ENCODE measurements at regions not wholly inside any gene's neighbourhood (a gene's known extent, or its start where the extent isn't known, plus 50 kb on each side); places are given as distances from the start of the nearest gene placed in this dataset.

- Histone ChIP-seq H3K4me3 (ENCODE audit: low read depth, low read length) (no peak overlapping the region), H3K27ac (ENCODE audit: extremely low read depth, low read depth, low read length) (no peak overlapping the region), H3K4me1 (ENCODE audit: control insufficient read depth, insufficient read depth, low read length) (no peaks in the 10 kb centered on the region), H3K36me3 (ENCODE audit: control insufficient read depth in 2 of 2, insufficient read depth in 1 of 2, low read length in 2 of 2) (no peaks in the 10 kb centered on the region), H3K9me3 (ENCODE audit: control insufficient read depth, insufficient read depth, low read depth, low read length) (no peaks in the 10 kb centered on the region)
- TF ChIP-seq ZBTB8A (tag by site-specific recombination; IDR thresholded peaks at IDR 0.05) (no peak), KLF16 (tag by site-specific recombination; IDR thresholded peaks at IDR 0.05) (no peak), ZNF157 (tag by site-specific recombination; IDR thresholded peaks at IDR 0.05) (no peak), ZNF202 (tag by site-specific recombination; IDR thresholded peaks at IDR 0.05; ENCODE audit: borderline replicate concordance) (no peak), ZNF16 (tag by site-specific recombination; IDR thresholded peaks at IDR 0.05; ENCODE audit: low read depth) (no peak), ZNF48 (tag by site-specific recombination; IDR thresholded peaks at IDR 0.05) (no peak), ZNF510 (tag by site-specific recombination; IDR thresholded peaks at IDR 0.05; ENCODE audit: insufficient replicate concordance) (no peak), ZNF654 (tag by site-specific recombination; IDR thresholded peaks at IDR 0.05; ENCODE audit: low read depth) (no peak), ZNF138 (tag by site-specific recombination; IDR thresholded peaks at IDR 0.05; ENCODE audit: borderline replicate concordance) (no peak), ZNF302 (tag by site-specific recombination; IDR thresholded peaks at IDR 0.05; ENCODE audit: low read depth) (no peak), ZNF513 (tag by site-specific recombination; IDR thresholded peaks at IDR 0.05) (no peak), ZNF146 (tag by site-specific recombination; IDR thresholded peaks at IDR 0.05) (no peak), ZNF521 (tag by site-specific recombination; IDR thresholded peaks at IDR 0.05) (no peak), ZNF248 (tag by site-specific recombination; IDR thresholded peaks at IDR 0.05) (no peak), ZBTB48 (tag by site-specific recombination; IDR thresholded peaks at IDR 0.05) (no peak), ZFP3 (tag by site-specific recombination; IDR thresholded peaks at IDR 0.05; ENCODE audit: low read depth) (no peak), HOXC10 (CRISPR knock-in tag; IDR thresholded peaks at IDR 0.05) (no peak), ZNF211 (tag by site-specific recombination; IDR thresholded peaks at IDR 0.05; ENCODE audit: low read depth) (no peak)
- TF ChIP-seq, protein P1, sequence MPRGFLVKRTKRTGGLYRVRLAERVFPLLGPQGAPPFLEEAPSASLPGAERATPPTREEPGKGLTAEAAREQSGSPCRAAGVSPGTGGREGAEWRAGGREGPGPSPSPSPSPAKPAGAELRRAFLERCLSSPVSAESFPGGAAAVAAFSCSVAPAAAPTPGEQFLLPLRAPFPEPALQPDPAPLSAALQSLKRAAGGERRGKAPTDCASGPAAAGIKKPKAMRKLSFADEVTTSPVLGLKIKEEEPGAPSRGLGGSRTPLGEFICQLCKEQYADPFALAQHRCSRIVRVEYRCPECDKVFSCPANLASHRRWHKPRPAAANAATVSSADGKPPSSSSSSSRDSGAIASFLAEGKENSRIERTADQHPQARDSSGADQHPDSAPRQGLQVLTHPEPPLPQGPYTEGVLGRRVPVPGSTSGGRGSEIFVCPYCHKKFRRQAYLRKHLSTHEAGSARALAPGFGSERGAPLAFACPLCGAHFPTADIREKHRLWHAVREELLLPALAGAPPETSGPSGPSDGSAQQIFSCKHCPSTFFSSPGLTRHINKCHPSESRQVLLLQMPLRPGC (tag by site-specific recombination; IDR thresholded peaks at IDR 0.05) = no peak
- CTCF ChIA-PET = interaction anchor here (0.6 kb wide), 1 partner anchor 69 kb away, joined by 3 read pairs; no protein-coding TSS in a partner anchor
- POLR2A ChIA-PET = no interaction called here
Measured at GRCh38 chr2:176494949-176495353, 225.7 kb downstream of the MTX2 start.

DNA sequence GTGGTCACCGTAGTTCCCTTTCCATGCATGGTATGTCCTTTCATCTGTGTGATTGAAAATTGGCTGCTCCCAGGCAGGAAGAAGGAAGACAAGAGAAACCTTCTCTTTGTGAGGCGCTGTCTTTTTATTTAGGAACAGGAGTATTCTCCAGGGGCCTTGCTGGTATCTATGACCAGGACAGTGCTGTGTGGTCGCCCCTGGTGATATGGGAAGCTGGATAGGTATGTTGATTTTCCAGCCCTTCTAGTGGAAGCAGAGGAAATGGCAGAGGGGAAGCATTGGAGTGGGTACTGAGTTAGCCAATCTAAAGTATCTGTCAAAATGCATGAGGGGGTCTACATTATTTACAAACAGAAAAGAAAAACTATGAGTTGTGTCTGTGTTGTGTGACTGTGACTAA, 226.6 kb downstream of the MTX2 start:
- no peak overlapping the region for H3K27ac ChIP-seq (ENCODE audit: extremely low read depth, low read depth, low read length)

More for the DNA sequence above, 226.6 kb downstream of the MTX2 start:
- H3K9me3 ChIP-seq (ENCODE audit: control insufficient read depth, insufficient read depth, low read depth, low read length) = no peaks in the 10 kb centered on the region
- ChIA-PET CTCF (interaction anchor here (1.1 kb wide), 1 partner anchor 28 kb away, joined by 3 read pairs; no protein-coding TSS in a partner anchor), POLR2A (no interaction called here)
- TF ChIP-seq ZNF785 (tag by site-specific recombination; IDR thresholded peaks at IDR 0.05) = no peak
- no peak for TF ChIP-seq ZNF692 (tag by site-specific recombination; IDR thresholded peaks at IDR 0.05)
- no peak for TF ChIP-seq ZEB2 (tag by site-specific recombination; IDR thresholded peaks at IDR 0.05)
- TF ChIP-seq, protein P2, sequence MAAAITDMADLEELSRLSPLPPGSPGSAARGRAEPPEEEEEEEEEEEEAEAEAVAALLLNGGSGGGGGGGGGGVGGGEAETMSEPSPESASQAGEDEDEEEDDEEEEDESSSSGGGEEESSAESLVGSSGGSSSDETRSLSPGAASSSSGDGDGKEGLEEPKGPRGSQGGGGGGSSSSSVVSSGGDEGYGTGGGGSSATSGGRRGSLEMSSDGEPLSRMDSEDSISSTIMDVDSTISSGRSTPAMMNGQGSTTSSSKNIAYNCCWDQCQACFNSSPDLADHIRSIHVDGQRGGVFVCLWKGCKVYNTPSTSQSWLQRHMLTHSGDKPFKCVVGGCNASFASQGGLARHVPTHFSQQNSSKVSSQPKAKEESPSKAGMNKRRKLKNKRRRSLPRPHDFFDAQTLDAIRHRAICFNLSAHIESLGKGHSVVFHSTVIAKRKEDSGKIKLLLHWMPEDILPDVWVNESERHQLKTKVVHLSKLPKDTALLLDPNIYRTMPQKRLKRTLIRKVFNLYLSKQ (tag by site-specific recombination; IDR thresholded peaks at IDR 0.05; ENCODE audit: borderline replicate concordance) = no peak
- TF ChIP-seq ZNF140 (tag by site-specific recombination; IDR thresholded peaks at IDR 0.05) = no peak
- no peak for TF ChIP-seq ZNF423 (tag by site-specific recombination; IDR thresholded peaks at IDR 0.05)
- no peak for TF ChIP-seq KLF1 (tag by site-specific recombination; IDR thresholded peaks at IDR 0.05)
- no peak for TF ChIP-seq TRIM28 (IDR thresholded peaks at IDR 0.05; ENCODE audit: borderline replicate concordance, low read length)
- no peak for TF ChIP-seq GLIS1 (tag by site-specific recombination; IDR thresholded peaks at IDR 0.05)
- no peak for TF ChIP-seq ZNF670 (tag by site-specific recombination; IDR thresholded peaks at IDR 0.05; ENCODE audit: low read depth)
- no peak for TF ChIP-seq ZNF48 (tag by site-specific recombination; IDR thresholded peaks at IDR 0.05)
- TF ChIP-seq ZNF223 (tag by site-specific recombination; IDR thresholded peaks at IDR 0.05) = no peak
- TF ChIP-seq ZNF174 (tag by site-specific recombination; IDR thresholded peaks at IDR 0.05) = no peak
- no peak overlapping the region for H3K4me3 ChIP-seq (ENCODE audit: low read depth, low read length)
- H3K4me1 ChIP-seq (ENCODE audit: control insufficient read depth, insufficient read depth, low read length) = no peaks in the 10 kb centered on the region
- H3K36me3 ChIP-seq (ENCODE audit: control insufficient read depth in 2 of 2, insufficient read depth in 1 of 2, low read length in 2 of 2) = no peaks in the 10 kb centered on the region
